ENCODE measurements at regions not wholly inside any gene's neighbourhood (a gene's known extent, or its start where the extent isn't known, plus 50 kb on each side); places are given as distances from the start of the nearest gene placed in this dataset.
A peak's percentile ranks its signal among the peaks of the same experiment; 100 is the strongest.

GRCh38 chr12:59941461-59941860, 345.6 kb downstream of the SLC16A7 start:
- no peaks in the 10 kb centered on the region for H3K36me3 ChIP-seq (ENCODE audit: control insufficient read depth, insufficient read depth, low read length)
- DNase-seq (ENCODE audit: low read depth): no peak
- ChIA-PET CTCF (interaction anchor here (1.9 kb wide), 1 partner anchor 12 kb away, joined by 6 read pairs; no protein-coding TSS in a partner anchor), POLR2A (no interaction called here)
- H3K27me3 ChIP-seq (ENCODE audit: control insufficient read depth, insufficient read depth, low read length): no peaks in the 10 kb centered on the region
- TF ChIP-seq, protein P1, sequence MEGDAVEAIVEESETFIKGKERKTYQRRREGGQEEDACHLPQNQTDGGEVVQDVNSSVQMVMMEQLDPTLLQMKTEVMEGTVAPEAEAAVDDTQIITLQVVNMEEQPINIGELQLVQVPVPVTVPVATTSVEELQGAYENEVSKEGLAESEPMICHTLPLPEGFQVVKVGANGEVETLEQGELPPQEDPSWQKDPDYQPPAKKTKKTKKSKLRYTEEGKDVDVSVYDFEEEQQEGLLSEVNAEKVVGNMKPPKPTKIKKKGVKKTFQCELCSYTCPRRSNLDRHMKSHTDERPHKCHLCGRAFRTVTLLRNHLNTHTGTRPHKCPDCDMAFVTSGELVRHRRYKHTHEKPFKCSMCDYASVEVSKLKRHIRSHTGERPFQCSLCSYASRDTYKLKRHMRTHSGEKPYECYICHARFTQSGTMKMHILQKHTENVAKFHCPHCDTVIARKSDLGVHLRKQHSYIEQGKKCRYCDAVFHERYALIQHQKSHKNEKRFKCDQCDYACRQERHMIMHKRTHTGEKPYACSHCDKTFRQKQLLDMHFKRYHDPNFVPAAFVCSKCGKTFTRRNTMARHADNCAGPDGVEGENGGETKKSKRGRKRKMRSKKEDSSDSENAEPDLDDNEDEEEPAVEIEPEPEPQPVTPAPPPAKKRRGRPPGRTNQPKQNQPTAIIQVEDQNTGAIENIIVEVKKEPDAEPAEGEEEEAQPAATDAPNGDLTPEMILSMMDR (IDR thresholded peaks at IDR 0.05; ENCODE audit: insufficient read depth, low read depth, low read length): no peak
- H3K4me3 ChIP-seq (ENCODE audit: low read depth, low read length): no peak overlapping the region

GRCh38 chr12:59944177-59944576, 348.3 kb downstream of the SLC16A7 start:
- TF ChIP-seq, protein P1 (IDR thresholded peaks at IDR 0.05; ENCODE audit: insufficient read depth, low read depth, low read length): no peak

GRCh38 chr12:59946635-59947034, 350.8 kb downstream of the SLC16A7 start:
- POLR2A ChIA-PET: no interaction called here
- no peaks in the 10 kb centered on the region for H3K27me3 ChIP-seq (ENCODE audit: control insufficient read depth, insufficient read depth, low read length)
- CTCF ChIA-PET: no interaction called here
- H3K4me3 ChIP-seq (ENCODE audit: low read depth, low read length): no peak overlapping the region
- TF ChIP-seq, protein P1 (IDR thresholded peaks at IDR 0.05; ENCODE audit: insufficient read depth, low read depth, low read length): no peak
- no peaks in the 10 kb centered on the region for H3K36me3 ChIP-seq (ENCODE audit: control insufficient read depth, insufficient read depth, low read length)
- DNase-seq (ENCODE audit: low read depth): no peak

More at GRCh38 chr12:59944177-59944576, 348.3 kb downstream of the SLC16A7 start:
- no peaks in the 10 kb centered on the region for H3K36me3 ChIP-seq (ENCODE audit: control insufficient read depth, insufficient read depth, low read length)
- ChIA-PET CTCF (no interaction called here), POLR2A (no interaction called here)
- no peak overlapping the region for H3K4me3 ChIP-seq (ENCODE audit: low read depth, low read length)
- H3K27me3 ChIP-seq (ENCODE audit: control insufficient read depth, insufficient read depth, low read length): no peaks in the 10 kb centered on the region
- DNase-seq (ENCODE audit: low read depth): no peak

- ChIA-PET POLR2A (interaction anchor here (0.7 kb wide), 1 partner anchor 9 kb away, joined by 3 read pairs; no protein-coding TSS in a partner anchor), CTCF (no interaction called here)
- DNase-seq (ENCODE audit: low read depth): no peak
- TF ChIP-seq, protein P1 (IDR thresholded peaks at IDR 0.05; ENCODE audit: insufficient read depth, low read depth, low read length): no peak
- Histone ChIP-seq H3K4me3 (ENCODE audit: low read depth, low read length) (no peak overlapping the region), H3K27me3 (ENCODE audit: control insufficient read depth, insufficient read depth, low read length) (no peaks in the 10 kb centered on the region), H3K36me3 (ENCODE audit: control insufficient read depth, insufficient read depth, low read length) (no peaks in the 10 kb centered on the region)
These were observed 367.7 kb downstream of the SLC16A7 start for GRCh38 chr12:59963546-59963945.

DNA sequence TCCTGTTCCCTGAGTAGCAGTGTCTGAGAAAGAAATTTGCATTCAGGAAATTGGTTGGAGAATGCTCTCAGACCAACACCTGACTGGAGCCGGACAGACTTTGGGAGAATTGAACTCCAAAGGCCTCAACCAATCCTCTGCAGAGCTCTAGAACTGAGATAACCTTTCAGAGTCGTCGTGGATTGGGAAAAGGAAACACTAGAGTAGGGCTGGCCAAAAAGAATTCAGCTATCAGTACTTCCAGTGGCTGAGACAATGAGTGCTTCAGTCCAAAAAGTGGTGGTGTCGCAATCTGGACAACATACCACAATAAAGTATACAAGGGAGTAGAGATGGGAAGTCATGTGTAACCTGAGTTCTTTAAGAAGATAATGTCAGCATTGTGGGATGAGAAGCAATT, 377.1 kb downstream of the SLC16A7 start:
- DNase-seq (ENCODE audit: low read depth): peak; percentile 65
- CTCF ChIA-PET: interaction anchor here (1.6 kb wide), 1 partner anchor 138 kb away, joined by 3 read pairs; no protein-coding TSS in a partner anchor

More for the DNA sequence above, 377.1 kb downstream of the SLC16A7 start:
- H3K27me3 ChIP-seq (ENCODE audit: control insufficient read depth, insufficient read depth, low read length): no peaks in the 10 kb centered on the region
- no peaks in the 10 kb centered on the region for H3K36me3 ChIP-seq (ENCODE audit: control insufficient read depth, insufficient read depth, low read length)
- POLR2A ChIA-PET: interaction anchor here (0.5 to 0.6 kb wide), 2 partner anchors 9 to 14 kb away, joined by 3 to 6 read pairs; no protein-coding TSS in a partner anchor
- no peak overlapping the region for H3K4me3 ChIP-seq (ENCODE audit: low read depth, low read length)
- TF ChIP-seq, protein P1 (IDR thresholded peaks at IDR 0.05; ENCODE audit: insufficient read depth, low read depth, low read length): no peak

Data from BJ (cell line).